AG10803 (cell line): ENCODE measurements at regions not wholly inside any gene's neighbourhood (a gene's known extent, or its start where the extent isn't known, plus 50 kb on each side); places are given as distances from the start of the nearest gene placed in this dataset.
A peak's percentile ranks its signal among the peaks of the same experiment; 100 is the strongest.

ENCODE experiments used
- DNase-seq: peaks from one replicate; pipeline ENCODE4 v3.0.0; 2010; ENCODE audit warnings: low read depth
- H3K4me3 ChIP-seq: 2 replicates; pipeline ENCODE4 v1.5.1; 2011; ENCODE audit warnings: mild to moderate bottlenecking, low read length, control low read depth
- TF ChIP-seq, protein P1 (sequence below): conservative IDR thresholded peaks from 2 replicates; pipeline ENCODE4 v1.5.1; 2011; ENCODE audit warnings: mild to moderate bottlenecking, low read length, control low read depth, inconsistent platforms

DNA sequence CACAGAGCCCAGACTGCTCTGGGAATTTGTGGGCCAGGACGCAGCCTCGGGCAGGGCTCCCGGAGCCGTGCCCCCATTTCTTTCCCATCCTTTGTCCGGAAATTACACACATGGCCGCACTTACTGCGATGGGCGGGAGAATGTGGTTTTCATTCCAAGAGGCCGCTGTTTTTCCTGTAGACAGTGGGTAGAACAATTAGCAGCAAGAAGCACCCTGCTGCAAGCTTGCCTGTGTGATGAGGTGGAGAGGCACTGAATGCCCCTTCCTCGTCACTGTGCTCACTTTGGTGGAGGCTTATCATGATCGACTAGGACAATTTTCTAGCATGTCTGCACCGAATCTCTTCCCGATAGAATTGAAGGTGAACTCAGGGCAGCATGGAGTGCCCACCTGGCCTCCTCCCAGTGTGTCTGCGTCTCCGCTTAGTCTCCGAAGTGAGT, 102.8 kb downstream of the DACT2 start:
- DNase-seq: peak; percentile 12
- no peak overlapping the region for H3K4me3 ChIP-seq
- TF ChIP-seq, protein P1, sequence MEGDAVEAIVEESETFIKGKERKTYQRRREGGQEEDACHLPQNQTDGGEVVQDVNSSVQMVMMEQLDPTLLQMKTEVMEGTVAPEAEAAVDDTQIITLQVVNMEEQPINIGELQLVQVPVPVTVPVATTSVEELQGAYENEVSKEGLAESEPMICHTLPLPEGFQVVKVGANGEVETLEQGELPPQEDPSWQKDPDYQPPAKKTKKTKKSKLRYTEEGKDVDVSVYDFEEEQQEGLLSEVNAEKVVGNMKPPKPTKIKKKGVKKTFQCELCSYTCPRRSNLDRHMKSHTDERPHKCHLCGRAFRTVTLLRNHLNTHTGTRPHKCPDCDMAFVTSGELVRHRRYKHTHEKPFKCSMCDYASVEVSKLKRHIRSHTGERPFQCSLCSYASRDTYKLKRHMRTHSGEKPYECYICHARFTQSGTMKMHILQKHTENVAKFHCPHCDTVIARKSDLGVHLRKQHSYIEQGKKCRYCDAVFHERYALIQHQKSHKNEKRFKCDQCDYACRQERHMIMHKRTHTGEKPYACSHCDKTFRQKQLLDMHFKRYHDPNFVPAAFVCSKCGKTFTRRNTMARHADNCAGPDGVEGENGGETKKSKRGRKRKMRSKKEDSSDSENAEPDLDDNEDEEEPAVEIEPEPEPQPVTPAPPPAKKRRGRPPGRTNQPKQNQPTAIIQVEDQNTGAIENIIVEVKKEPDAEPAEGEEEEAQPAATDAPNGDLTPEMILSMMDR: no peak

GRCh38 chr6:168216117-168216516, 103.5 kb downstream of the DACT2 start:
- no peak for DNase-seq
- no peak overlapping the region for H3K4me3 ChIP-seq
- TF ChIP-seq, protein P1: no peak

GRCh38 chr6:168215121-168215808, 104.3 kb downstream of the DACT2 start:
- no peak for DNase-seq
- H3K4me3 ChIP-seq: no peak overlapping the region
- TF ChIP-seq, protein P1: no peak

- no peak for DNase-seq
- TF ChIP-seq, protein P1: no peak
- H3K4me3 ChIP-seq: no peak overlapping the region
These were observed 104.9 kb downstream of the DACT2 start for GRCh38 chr6:168214586-168215104.

DNA sequence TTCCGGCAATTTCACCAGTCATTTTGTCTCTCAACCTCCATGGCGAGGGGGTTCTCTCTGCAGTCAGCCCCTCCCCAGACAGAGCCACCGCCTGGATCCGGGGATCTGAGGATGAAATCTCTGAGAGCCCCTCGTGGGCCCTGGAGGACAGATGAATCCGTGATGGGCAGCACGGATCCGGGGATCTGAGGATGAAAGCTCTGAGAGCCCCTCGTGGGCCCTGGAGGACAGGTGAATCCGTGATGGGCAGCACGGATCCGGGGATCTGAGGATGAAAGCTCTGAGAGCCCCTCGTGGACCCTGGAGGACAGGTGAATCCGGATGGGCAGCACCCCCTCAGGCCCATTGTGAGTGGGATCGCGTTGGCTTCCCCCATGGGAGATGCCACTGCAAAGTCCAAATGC, 106.5 kb downstream of the DACT2 start:
- TF ChIP-seq, protein P1: no peak
- no peak for DNase-seq

DNA sequence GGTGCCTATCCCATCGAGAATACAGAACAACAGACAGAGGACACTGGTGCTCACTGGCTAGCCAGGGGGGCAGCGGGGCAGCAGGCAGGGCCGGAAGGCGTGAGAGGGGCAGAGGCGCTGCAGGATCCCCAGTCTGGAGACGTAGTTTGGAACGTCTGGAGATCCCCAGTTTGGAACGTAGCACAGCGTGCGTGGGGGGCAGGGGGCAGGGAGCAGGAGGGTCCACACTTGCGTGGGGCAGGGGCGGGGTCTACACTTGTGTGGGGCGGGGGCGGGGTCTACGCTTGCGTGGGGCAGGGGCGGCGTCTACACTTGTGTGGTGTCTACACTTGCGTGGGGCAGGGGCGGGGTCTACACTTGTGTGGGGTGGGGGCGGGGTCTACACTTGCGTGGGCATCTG, 107.2 kb downstream of the DACT2 start:
- DNase-seq: no peak
- no peak overlapping the region for H3K4me3 ChIP-seq
- TF ChIP-seq, protein P1: no peak

More for the DNA sequence above, 106.5 kb downstream of the DACT2 start:
- H3K4me3 ChIP-seq: no peak overlapping the region

DNA sequence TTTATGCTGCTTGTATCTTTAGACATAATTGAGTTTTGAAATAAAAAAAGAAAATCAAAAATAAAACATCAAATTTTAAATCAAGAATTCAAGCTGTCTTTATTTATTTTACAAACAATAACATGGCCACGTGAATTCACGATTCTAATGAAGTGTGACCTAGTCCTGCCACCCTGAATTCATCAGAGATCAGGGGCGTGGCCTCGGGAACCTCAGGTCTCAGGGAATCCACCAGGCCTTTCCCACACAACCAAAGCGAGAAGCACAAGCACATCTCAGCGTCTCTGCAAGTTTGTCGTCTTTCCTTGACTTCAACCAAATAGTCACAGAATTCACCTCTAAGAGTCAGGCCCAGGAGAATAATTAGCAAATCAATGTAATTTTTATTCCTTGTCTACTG, 107.9 kb downstream of the DACT2 start:
- TF ChIP-seq, protein P1: no peak
- H3K4me3 ChIP-seq: no peak overlapping the region
- DNase-seq: no peak
